Lung (tissue), 11 donors: ENCODE measurements at regions not wholly inside any gene's neighbourhood (a gene's known extent, or its start where the extent isn't known, plus 50 kb on each side); places are given as distances from the start of the nearest gene placed in this dataset.
"Not testable (repeated sequence)": the region's sequence is repeated elsewhere in the genome, so short reads cannot be mapped to it uniquely, and the experiment has no call there.

ENCODE experiments used
- ATAC-seq: fragments of 200-7000 bp; cut with Tn5 transposase; one replicate; pipeline ENCODE4 v1.9.1; 2020; ENCODE audit warnings: moderate number of reproducible peaks; ENCODE audit not compliant: insufficient read depth, low FRiP score
- DNase-seq, 3 donors: peaks; one replicate each; pipeline ENCODE4 v3.0.0-alpha.2; 2013 to 2017
- H3K27ac ChIP-seq, 2 donors: one replicate each; pipeline ENCODE4 v1.5.1; 2013; ENCODE audit warnings: mild to moderate bottlenecking in 2 of 2, moderate library complexity in 2 of 2, control low read depth in 1 of 2, inconsistent platforms in 1 of 2, low read depth in 1 of 2, low read length in 1 of 2
- H3K27me3 ChIP-seq, 3 donors: one replicate each; pipeline ENCODE4 v1.5.1; 2013; ENCODE audit warnings: low read length in 2 of 3; ENCODE audit not compliant: control insufficient read depth in 3 of 3, insufficient read depth in 3 of 3
- H3K36me3 ChIP-seq, 4 donors: one replicate each; pipeline ENCODE4 v1.5.1; 2013; ENCODE audit warnings: low read length in 4 of 4, mild to moderate bottlenecking in 1 of 4, moderate library complexity in 1 of 4; ENCODE audit not compliant: control insufficient read depth in 4 of 4, insufficient read depth in 4 of 4
- H3K4me1 ChIP-seq, 5 donors: one replicate each; pipeline ENCODE4 v1.5.1; 2013; ENCODE audit warnings: low read length in 5 of 5, mild to moderate bottlenecking in 2 of 5, moderate library complexity in 1 of 5; ENCODE audit not compliant: control insufficient read depth in 5 of 5, insufficient read depth in 5 of 5
- H3K4me3 ChIP-seq: one replicate; pipeline ENCODE4 v1.5.1; 2013; ENCODE audit warnings: mild to moderate bottlenecking, control low read depth, moderate library complexity
- H3K9ac ChIP-seq, 2 donors: one replicate each; pipeline ENCODE4 v1.5.1; 2013; ENCODE audit warnings: low read length in 2 of 2, control low read depth in 1 of 2; ENCODE audit not compliant: insufficient read depth in 1 of 2
- H3K9me3 ChIP-seq, 4 donors: one replicate each; pipeline ENCODE4 v1.5.1; 2013; ENCODE audit warnings: low read length in 3 of 4, mild to moderate bottlenecking in 1 of 4, moderate library complexity in 1 of 4; ENCODE audit not compliant: control insufficient read depth in 4 of 4, insufficient read depth in 3 of 4
- WGBS, 2 donors: extraction: QIAGEN DNeasy Blood & Tissue Kit; methylation state at CpG; one replicate each; pipeline ENCODE4 v1.1.7; 2013; 5-methylcytosine and 5-hydroxymethylcytosine counted together
- TF ChIP-seq, protein P1 (sequence below): IDR thresholded peaks from 2 replicates; pipeline ENCODE4 v1.5.1; 2012; ENCODE audit warnings: mild to moderate bottlenecking; ENCODE audit errors: control extremely low read depth, extremely low read depth
- donor health status: control.
- donor health status: control.
- donor health status: Bipolar disorder and iron deficiency.
- donor health status: healthy.
- donor health status: DM: yes; HTN: yes; CAD: no.

DNA sequence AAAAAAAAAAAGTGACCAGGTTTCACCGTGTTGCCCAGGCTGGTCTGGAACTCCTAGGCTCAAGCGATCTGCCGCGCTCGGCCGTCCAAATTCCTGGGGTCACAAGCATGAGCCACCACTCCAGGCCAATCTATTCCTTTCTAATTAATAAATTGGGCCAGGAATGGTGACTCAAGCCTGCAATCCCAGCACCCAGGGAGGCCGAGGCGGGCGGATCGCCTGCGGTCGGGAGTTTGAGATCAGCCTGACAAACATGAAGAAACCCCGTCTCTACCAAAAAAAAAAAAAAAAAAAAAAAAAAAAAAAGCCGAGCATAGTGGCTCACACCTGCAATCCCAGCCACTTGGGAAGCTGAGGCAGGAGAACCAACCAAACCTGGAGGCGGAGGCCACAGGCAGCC lies 100.0 kb upstream of the FAN1 start:
- not testable (repeated sequence) for H3K4me1 ChIP-seq, H3K27ac ChIP-seq, H3K9me3 ChIP-seq, H3K36me3 ChIP-seq, H3K9ac ChIP-seq, H3K27me3 ChIP-seq, DNase-seq, ATAC-seq, H3K4me3 ChIP-seq
- WGBS, 2 donors, result 93 to 96% methylated on average over 14 to 15 of the region's 15 CpGs

DNA sequence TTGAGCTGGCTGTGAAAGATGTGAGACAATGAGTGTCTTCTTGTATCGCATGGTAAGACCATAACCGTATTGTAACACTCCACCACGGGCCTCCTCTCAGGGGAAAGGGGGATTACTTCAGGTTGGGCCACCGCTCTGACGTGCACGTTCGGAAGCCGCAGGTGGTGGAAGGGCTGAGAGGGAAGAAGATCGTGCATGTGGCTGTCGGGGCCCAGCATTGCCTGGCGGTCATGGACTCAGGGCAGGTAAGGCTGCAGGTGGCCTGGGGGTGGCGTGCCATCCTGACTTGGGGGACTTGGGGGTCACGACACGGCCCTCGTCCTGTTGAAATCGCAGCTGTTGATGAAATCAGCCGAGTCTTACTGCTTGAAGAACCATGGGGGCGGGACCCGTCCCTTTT lies 87.3 kb upstream of the FAN1 start:
- 90% methylated on average over 19 of the region's 19 CpGs for WGBS, 2 donors
- H3K27ac ChIP-seq, result no peak overlapping the region
- TF ChIP-seq, protein P1, sequence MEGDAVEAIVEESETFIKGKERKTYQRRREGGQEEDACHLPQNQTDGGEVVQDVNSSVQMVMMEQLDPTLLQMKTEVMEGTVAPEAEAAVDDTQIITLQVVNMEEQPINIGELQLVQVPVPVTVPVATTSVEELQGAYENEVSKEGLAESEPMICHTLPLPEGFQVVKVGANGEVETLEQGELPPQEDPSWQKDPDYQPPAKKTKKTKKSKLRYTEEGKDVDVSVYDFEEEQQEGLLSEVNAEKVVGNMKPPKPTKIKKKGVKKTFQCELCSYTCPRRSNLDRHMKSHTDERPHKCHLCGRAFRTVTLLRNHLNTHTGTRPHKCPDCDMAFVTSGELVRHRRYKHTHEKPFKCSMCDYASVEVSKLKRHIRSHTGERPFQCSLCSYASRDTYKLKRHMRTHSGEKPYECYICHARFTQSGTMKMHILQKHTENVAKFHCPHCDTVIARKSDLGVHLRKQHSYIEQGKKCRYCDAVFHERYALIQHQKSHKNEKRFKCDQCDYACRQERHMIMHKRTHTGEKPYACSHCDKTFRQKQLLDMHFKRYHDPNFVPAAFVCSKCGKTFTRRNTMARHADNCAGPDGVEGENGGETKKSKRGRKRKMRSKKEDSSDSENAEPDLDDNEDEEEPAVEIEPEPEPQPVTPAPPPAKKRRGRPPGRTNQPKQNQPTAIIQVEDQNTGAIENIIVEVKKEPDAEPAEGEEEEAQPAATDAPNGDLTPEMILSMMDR, result no peak
- no peaks in the 10 kb centered on the region for H3K36me3 ChIP-seq
- H3K27me3 ChIP-seq, result no peaks in the 10 kb centered on the region
- H3K9me3 ChIP-seq, result peaks cover 0 to 1% (median 0%) of the 10 kb centered on the region in 4 donors
- no peak overlapping the region for H3K9ac ChIP-seq
- no peak for ATAC-seq
- H3K4me3 ChIP-seq, result no peak overlapping the region
- DNase-seq, result no peak
- no peaks in the 10 kb centered on the region for H3K4me1 ChIP-seq

DNA sequence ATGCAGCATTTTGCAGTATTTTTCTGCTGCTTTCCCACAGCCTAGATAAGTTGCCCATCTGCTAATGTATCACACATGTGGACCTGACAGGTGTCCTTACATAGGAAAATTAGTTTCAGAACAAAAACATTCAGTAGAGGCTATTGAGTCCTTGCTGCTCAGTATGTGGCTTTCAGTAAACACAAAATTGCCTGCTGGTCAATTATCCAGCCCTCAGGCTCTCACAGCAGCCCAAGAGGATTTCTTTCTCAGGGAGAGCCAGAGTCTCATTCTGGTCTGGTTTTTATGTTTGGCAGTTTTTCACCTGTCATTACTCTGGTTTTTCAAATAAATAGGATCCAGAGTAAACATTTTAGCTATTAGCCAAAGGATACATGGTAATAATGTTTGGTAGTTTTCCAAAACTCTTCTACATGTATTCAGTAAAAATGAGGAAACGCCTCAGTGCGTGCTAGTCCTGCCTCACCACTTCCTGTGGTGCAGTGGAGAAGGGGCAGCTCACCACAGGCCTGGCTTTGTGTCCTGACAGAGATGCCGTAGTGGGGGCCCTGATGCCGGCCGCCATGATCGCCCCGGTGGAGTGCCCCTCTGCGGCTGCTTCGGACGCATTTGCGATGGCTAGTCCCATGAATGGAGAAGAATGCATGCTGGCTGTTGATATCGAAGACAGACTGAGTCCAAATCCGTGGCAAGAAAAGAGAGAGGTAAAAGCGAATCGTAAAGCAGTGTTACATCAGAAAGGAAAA lies 80.5 kb upstream of the FAN1 start:
- not testable (repeated sequence) for H3K9ac ChIP-seq

GRCh38 chr15:30824518-30825195 lies 79.1 kb upstream of the FAN1 start:
- Histone ChIP-seq H3K9me3 (no peaks in the 10 kb centered on the region), H3K4me1 (no peaks in the 10 kb centered on the region), H3K36me3 (no peaks in the 10 kb centered on the region), H3K27ac (no peak overlapping the region), H3K27me3 (no peaks in the 10 kb centered on the region), H3K4me3 (no peak overlapping the region), H3K9ac (no peak overlapping the region)
- WGBS, 2 donors, result 61 to 77% methylated on average over 14 of the region's 14 CpGs
- no peak for ATAC-seq
- TF ChIP-seq, protein P1, result no peak
- no peak for DNase-seq

More for the DNA sequence above, 80.5 kb upstream of the FAN1 start:
- not testable (repeated sequence) for H3K36me3 ChIP-seq, H3K4me3 ChIP-seq, H3K27ac ChIP-seq, H3K4me1 ChIP-seq, H3K27me3 ChIP-seq, H3K9me3 ChIP-seq, ATAC-seq
- 50 to 78% methylated on average over 15 of the region's 15 CpGs for WGBS, 2 donors
- peak in 1 of 3 donors; percentile 9 for DNase-seq
